ENCODE measurements at regions not wholly inside any gene's neighbourhood (a gene's known extent, or its start where the extent isn't known, plus 50 kb on each side); places are given as distances from the start of the nearest gene placed in this dataset.
"Not testable (repeated sequence)": the region's sequence is repeated elsewhere in the genome, so short reads cannot be mapped to it uniquely, and the experiment has no call there.

GRCh38 chr18:62629031-62629430 lies 86.3 kb upstream of the PHLPP1 start:
- no peak for DNase-seq (ENCODE audit: low read depth in 1 of 2, low spot score in 1 of 2)

- no peak for DNase-seq (ENCODE audit: low read depth in 1 of 2, low spot score in 1 of 2)
Measured at GRCh38 chr18:62631173-62631572, 84.2 kb upstream of the PHLPP1 start.

DNA sequence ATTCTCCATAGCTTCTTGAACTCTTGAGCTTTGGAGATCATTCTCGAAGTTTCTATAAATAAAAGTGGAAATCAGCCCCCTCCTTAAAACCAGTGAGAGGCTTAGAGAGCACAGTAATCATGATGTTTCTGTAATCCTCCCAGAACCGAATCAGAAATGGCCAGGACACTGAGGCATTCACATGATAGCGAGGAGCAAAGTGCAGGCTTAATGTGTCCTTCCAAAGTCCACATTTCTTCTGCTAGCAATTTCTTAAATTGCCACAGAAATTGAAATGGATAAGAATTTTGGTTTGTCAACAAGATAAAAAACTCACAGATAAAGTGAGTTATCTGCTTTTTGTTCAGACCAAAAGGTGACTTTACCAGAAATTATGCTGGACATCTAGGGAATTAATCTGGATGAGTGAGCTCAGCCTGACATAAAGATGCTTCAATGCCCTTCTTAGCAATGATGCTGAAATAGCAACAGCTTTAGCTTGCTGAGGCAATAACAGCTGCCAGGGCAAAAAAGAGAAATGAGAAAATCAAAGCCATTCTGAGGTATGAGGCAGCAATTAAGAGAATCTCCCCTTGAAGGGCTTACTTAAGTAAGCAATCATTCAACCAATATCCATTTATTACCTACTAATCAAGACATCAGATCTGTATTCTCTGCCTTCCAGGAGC lies 82.4 kb upstream of the PHLPP1 start:
- DNase-seq (ENCODE audit: low read depth in 1 of 2, low spot score in 1 of 2), result no peak

DNA sequence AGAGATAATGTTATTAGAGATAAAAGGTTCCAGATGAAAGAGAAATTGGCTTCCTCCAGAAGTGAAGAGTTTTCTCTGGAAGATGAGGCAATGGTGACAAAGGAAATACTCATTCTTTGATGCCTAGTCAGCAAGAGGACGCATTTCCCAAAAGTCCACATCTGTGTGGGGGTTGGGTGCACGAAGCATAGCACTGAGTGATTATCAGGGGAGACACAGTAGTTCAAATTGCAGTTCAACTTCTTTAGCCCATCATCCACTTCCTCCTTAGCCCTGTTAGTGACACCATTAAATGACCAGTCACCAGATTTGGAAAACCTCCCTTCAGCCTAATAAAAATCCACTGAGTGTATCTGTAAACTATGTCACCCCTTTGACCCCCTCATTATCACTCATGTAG lies 80.9 kb upstream of the PHLPP1 start:
- DNase-seq (ENCODE audit: low read depth in 1 of 2, low spot score in 1 of 2), result no peak

GRCh38 chr18:62634979-62635630 lies 80.2 kb upstream of the PHLPP1 start:
- no peak for DNase-seq (ENCODE audit: low read depth in 1 of 2, low spot score in 1 of 2)

GRCh38 chr18:62637403-62637802 lies 77.9 kb upstream of the PHLPP1 start:
- no peak for DNase-seq (ENCODE audit: low read depth in 1 of 2, low spot score in 1 of 2)

GRCh38 chr18:62637807-62638687 lies 77.3 kb upstream of the PHLPP1 start:
- peak in 1 of 2 donors; percentile 38 for DNase-seq (ENCODE audit: low read depth in 1 of 2, low spot score in 1 of 2)

DNA sequence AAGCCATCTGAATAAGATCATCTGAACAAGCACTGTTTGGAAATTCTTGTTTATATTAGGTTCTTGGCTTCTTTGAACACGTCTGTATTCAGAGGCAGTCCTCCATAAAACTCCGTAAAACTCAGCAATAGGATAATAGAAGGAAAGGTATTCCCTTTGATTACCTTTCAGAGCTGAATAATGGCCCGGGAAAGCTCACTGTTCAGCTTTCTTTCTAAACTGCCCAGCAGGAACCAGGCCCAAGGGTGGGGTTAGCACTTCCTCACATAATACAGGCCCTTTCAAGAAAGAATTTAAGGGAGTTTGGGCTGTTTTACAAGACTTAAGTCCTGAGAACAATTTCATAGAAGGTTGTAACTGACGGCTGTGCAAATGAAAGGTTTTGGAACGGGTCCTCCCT lies 72.2 kb upstream of the PHLPP1 start:
- no peak for DNase-seq (ENCODE audit: low read depth in 1 of 2, low spot score in 1 of 2)

DNA sequence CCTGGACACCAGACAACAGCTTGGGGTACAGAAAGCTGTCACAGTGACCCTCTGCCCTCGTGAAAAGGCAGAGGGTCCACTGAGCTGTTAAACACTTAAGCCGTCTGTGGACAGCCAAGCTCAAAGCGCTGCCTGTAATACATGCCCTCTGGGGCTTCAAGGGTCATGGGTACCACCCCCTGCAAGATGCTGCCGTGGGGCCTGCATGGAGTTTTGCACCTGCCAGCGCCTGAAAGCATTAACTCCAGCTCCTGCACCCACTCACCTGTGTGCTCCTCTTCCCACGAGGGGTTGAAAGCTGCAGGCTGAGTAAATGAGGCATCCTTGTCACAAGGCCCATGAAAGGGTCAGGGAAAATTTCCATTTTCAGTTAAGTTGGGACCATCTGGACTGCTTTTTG lies 70.6 kb upstream of the PHLPP1 start:
- DNase-seq (ENCODE audit: low read depth in 1 of 2, low spot score in 1 of 2), result no peak

DNA sequence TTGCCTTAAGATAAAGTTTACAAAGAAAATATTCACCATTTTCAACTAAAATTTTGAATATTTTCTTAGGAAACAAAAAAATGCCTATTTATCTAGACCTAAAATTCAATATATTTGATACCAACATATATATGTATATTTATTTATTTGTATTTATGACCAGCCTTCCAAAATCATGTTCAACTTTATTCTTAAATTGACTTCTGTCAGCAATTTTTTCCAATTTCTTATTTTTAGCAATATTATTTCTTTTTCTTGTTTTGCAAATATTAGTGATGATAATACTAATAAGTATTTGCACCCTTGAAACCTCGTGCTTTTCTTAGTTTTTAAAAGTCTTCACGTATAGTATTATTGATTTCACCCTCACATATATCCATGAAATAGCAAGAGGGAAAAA lies 68.2 kb upstream of the PHLPP1 start:
- no peak for DNase-seq (ENCODE audit: low read depth in 1 of 2, low spot score in 1 of 2)

GRCh38 chr18:62648045-62648678 lies 67.2 kb upstream of the PHLPP1 start:
- no peak for DNase-seq (ENCODE audit: low read depth in 1 of 2, low spot score in 1 of 2)

GRCh38 chr18:62651276-62652056 lies 63.9 kb upstream of the PHLPP1 start:
- DNase-seq (ENCODE audit: low read depth in 1 of 2, low spot score in 1 of 2), result no peak

DNA sequence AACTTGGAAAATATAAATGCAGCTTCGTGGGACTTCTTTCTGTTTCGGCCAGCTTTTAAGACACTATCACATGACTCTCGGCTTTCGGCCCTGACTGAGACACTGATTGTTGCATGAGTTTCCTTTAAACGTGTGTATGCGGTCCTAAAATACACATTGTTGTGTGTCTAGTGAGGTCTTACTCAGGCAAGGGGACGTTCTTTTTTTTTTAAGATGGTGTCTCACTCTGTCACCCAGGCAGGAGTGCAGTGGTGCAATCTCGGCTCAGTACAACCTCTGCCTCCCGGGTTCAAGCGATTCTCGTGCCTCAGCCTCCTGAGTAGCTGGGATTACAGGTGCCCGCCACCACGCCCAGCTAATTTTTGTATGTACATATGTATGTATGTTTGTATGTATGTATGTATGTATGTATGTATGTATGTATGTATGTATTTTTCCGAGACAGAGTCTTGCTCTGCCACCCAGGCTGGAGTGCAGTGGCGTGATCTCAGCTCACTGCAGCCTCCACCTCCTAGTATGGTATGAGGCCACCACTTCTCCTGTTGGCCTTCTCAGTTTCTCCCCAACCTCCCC lies 63.2 kb upstream of the PHLPP1 start:
- not testable (repeated sequence) for DNase-seq (ENCODE audit: low read depth in 1 of 2, low spot score in 1 of 2)

GRCh38 chr18:62655520-62656219 lies 59.7 kb upstream of the PHLPP1 start:
- no peak for DNase-seq (ENCODE audit: low read depth in 1 of 2, low spot score in 1 of 2)

DNA sequence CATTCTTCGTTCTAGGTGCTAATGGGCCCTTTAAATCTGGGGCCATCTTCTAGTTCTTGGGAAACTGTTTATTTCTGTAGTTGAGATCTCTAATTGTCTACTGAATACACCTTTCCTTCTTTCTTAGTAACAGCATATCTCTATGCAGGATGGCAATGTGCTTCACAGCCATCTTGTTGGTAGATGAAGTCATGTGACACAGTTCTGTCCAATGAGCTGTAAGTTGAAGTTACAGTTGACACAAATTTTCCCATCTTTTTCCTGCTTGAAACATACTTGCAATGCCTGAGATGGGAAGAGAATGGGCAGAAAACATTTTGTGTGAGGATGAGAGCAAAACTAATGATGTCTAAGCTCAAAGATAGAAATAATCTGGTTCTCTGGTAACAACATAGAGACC lies 57.3 kb upstream of the PHLPP1 start:
- DNase-seq (ENCODE audit: low read depth in 1 of 2, low spot score in 1 of 2), result no peak

DNA sequence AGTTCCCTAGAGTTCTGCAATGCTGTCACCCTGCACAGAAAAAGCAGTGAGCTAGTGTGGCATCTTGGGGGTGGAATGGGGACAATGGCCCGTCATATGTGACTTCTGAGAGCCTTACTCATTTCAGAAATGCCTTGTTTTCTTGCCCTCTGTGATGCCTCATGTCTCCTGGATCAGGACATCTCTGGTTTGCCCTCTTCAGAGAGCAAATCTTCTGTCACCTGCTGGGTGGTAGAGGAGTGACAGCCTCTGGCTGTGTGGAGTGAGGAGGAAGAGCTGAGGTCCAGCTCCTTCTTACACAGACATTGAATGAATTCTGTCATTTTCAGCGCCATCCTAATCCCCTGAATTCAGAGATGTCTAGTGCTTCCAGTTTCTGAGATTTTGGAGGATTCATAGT lies 55.6 kb upstream of the PHLPP1 start:
- DNase-seq (ENCODE audit: low read depth in 1 of 2, low spot score in 1 of 2), result no peak

GRCh38 chr18:62660691-62661090 lies 54.6 kb upstream of the PHLPP1 start:
- no peak for DNase-seq (ENCODE audit: low read depth in 1 of 2, low spot score in 1 of 2)

- no peak for DNase-seq (ENCODE audit: low read depth in 1 of 2, low spot score in 1 of 2)
Measured at GRCh38 chr18:62663731-62664336, 51.5 kb upstream of the PHLPP1 start.

DNA sequence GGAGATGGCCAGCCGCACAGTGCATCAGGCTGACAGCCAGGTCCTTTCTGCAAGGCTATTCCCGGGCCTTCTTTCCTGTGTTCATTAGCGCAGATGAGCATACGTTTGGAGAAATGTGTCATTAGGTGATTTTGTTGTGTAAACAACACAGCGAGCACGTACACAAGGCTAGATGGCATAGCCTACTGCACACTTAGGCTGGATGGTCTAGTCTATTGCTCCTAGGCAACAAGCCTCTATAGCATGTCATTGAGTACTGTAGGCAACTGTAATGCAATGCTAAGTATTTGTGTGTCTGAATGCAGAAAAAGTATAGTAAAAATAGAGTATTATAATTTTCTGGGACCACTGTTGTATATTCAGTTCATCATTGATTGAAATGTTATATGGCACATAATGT lies 50.9 kb upstream of the PHLPP1 start:
- no peak for DNase-seq (ENCODE audit: low read depth in 1 of 2, low spot score in 1 of 2)
